GM12801 (cell line): ENCODE measurements at regions not wholly inside any gene's neighbourhood (a gene's known extent, or its start where the extent isn't known, plus 50 kb on each side); places are given as distances from the start of the nearest gene placed in this dataset.

Experiments
- TF ChIP-seq, protein P1 (sequence below): IDR thresholded peaks from one replicate; pipeline ENCODE4 v1.5.1; 2011; ENCODE audit warnings: control low read depth; ENCODE audit not compliant: insufficient read length; ENCODE audit errors: extremely low read depth

DNA sequence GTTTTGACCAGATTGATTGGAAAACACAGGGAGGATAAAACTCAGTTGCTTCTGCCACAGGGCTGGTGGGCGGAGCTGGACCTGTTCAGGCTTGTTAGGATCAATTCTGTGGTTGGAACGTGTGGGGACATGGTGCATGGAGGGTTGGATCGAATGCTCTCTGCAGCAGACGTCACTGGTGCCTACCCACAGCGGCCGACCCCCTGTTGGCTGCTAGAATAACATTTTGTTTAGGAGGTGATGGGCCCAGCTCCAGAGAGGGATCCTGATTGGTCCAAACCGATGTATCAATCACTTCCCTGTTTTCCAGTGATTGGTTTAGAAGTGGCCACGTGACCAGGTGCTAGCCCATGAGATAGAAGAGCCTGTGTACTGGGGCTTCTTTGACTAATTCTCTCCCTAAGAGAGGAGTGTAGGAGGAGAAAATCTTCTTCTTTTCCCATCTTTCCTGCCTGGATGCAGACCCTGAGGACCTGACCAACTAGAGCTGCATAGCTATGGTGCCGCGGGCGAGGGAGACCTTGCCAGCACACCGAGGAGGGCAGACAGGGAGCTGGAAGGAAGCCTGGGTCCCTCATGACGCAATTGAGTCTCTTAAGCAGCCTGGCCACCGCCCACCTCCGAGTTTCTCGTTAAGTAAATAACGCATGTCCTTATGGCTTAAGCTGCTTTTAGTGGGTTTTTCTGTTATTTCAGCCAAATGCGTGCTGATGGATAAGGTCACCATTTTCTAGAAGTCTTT, 163.5 kb downstream of the AACS start:
- TF ChIP-seq, protein P1, sequence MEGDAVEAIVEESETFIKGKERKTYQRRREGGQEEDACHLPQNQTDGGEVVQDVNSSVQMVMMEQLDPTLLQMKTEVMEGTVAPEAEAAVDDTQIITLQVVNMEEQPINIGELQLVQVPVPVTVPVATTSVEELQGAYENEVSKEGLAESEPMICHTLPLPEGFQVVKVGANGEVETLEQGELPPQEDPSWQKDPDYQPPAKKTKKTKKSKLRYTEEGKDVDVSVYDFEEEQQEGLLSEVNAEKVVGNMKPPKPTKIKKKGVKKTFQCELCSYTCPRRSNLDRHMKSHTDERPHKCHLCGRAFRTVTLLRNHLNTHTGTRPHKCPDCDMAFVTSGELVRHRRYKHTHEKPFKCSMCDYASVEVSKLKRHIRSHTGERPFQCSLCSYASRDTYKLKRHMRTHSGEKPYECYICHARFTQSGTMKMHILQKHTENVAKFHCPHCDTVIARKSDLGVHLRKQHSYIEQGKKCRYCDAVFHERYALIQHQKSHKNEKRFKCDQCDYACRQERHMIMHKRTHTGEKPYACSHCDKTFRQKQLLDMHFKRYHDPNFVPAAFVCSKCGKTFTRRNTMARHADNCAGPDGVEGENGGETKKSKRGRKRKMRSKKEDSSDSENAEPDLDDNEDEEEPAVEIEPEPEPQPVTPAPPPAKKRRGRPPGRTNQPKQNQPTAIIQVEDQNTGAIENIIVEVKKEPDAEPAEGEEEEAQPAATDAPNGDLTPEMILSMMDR: no peak

- TF ChIP-seq, protein P1: no peak
Measured at GRCh38 chr12:125229878-125230530, 164.8 kb downstream of the AACS start.

DNA sequence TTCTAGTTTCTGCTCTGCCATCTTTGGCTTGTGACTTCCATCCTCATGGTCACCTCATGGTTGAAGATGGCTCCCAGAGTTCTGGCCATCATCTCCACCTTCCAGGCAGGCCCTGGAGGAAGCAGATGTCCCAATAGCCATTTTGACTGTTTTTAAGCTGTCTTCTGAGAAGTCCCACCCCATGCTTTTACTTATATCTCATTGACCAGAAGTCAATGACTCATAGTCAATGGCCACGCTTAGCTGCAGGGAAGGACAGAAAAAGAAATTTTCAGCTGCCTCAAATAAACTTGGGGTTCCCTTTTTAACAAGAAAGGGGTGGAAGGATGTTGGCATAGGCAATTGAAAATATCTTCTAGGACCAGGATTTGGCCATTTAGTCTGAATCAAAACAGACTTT, 168.1 kb downstream of the AACS start:
- TF ChIP-seq, protein P1: no peak

GRCh38 chr12:125239563-125239962, 174.3 kb downstream of the AACS start:
- TF ChIP-seq, protein P1: no peak

GRCh38 chr12:125240717-125241116, 175.5 kb downstream of the AACS start:
- TF ChIP-seq, protein P1: no peak

DNA sequence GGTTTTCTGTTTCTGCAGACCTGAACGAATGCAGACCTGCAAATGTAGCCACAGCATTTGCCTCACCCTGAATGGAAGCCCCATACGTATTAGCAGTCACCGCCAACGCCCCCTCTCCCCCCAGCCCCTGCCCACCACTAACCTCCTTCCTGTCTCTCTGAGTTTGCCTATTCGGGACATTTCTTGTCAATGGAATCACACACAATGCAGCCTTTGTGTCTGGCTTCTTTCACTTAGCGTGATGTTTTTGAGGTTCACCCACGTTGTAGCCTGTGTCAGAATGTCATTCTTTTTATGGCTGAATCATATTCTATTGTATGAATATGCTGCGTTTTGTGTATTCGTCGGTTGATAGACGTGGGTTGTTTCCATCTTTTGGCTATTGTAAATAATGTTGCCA, 178.6 kb downstream of the AACS start:
- TF ChIP-seq, protein P1: no peak

DNA sequence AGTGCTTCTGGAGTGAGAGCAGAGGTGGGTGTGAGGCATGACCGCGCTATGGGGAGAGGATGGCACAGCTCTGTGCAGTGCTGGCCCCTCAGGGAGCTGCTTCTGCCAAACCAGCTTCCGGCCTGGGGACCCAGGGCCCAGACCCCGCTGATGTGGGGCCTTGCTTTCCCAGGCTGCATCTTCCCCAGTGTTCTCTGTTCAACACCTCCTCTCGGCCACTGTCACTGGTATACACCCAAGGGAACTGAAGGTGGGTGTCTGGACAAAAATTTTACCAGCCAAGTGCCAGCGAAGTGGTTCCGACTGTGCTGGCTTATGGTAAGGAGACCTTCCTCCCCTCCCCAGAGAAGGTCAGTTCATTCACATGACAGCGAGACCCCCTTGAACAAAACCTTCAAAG, 179.1 kb downstream of the AACS start:
- TF ChIP-seq, protein P1: no peak
